ENCODE measurements at regions not wholly inside any gene's neighbourhood (a gene's known extent, or its start where the extent isn't known, plus 50 kb on each side); places are given as distances from the start of the nearest gene placed in this dataset.

DNA sequence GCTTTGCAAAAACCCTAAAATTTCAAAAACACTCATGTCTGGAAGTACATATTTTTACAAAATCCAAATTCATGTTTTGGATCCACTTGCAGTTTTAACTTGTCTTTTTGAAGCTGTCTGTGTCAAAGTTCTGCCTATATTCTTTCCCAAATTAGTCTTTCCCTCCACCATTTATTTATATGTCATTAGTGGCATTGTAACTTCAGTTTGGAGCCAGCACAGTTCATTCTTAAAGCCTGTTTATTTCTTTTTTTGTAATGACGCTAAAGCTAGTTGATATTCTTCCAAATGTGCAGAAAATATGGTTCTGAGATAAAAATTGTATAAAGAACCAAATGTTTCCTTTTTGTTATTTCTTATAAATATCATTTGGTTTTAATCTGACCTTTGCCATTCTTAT lies 2039.3 kb downstream of the OLFM4 start:
- no peaks in the 10 kb centered on the region for H3K9me3 Mint-ChIP-seq (ENCODE audit: low read depth)
- TF ChIP-seq, protein P1, sequence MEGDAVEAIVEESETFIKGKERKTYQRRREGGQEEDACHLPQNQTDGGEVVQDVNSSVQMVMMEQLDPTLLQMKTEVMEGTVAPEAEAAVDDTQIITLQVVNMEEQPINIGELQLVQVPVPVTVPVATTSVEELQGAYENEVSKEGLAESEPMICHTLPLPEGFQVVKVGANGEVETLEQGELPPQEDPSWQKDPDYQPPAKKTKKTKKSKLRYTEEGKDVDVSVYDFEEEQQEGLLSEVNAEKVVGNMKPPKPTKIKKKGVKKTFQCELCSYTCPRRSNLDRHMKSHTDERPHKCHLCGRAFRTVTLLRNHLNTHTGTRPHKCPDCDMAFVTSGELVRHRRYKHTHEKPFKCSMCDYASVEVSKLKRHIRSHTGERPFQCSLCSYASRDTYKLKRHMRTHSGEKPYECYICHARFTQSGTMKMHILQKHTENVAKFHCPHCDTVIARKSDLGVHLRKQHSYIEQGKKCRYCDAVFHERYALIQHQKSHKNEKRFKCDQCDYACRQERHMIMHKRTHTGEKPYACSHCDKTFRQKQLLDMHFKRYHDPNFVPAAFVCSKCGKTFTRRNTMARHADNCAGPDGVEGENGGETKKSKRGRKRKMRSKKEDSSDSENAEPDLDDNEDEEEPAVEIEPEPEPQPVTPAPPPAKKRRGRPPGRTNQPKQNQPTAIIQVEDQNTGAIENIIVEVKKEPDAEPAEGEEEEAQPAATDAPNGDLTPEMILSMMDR (IDR thresholded peaks at IDR 0.05; ENCODE audit: unreplicated experiment) = no peak
- no peak overlapping the region for H3K27ac Mint-ChIP-seq
- no peaks in the 10 kb centered on the region for H3K36me3 Mint-ChIP-seq (ENCODE audit: insufficient read depth)
- H3K27me3 Mint-ChIP-seq = no peaks in the 10 kb centered on the region
- no peak overlapping the region for H3K4me3 Mint-ChIP-seq (ENCODE audit: low read depth)
- H3K4me1 Mint-ChIP-seq (ENCODE audit: low read depth) = no peaks in the 10 kb centered on the region
- DNase-seq (ENCODE audit: low spot score, unreplicated experiment) = no peak

DNA sequence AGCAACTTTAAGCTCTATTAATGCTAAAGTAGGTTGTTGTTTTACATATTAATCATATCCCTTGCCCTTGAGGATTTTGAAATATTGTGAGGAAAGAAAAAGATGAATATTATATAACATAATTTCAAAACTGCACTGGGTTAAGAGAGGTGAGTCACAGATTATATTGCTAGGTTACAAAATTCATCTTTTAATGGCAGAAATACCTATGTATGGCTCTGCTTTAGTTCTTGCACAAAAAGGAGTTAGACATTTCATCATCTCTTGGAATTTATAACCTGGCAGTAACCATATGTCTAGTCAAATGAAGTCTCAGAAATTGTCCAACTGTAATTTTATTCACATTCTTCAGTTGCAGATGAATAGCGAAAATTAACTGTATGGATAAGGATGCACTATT lies 2041.1 kb downstream of the OLFM4 start:
- Mint-ChIP-seq H3K4me3 (ENCODE audit: low read depth) (no peak overlapping the region), H3K27ac (no peak overlapping the region), H3K4me1 (ENCODE audit: low read depth) (no peaks in the 10 kb centered on the region), H3K27me3 (no peaks in the 10 kb centered on the region), H3K9me3 (ENCODE audit: low read depth) (no peaks in the 10 kb centered on the region), H3K36me3 (ENCODE audit: insufficient read depth) (no peaks in the 10 kb centered on the region)
- TF ChIP-seq, protein P1 (IDR thresholded peaks at IDR 0.05; ENCODE audit: unreplicated experiment) = no peak
- no peak for DNase-seq (ENCODE audit: low spot score, unreplicated experiment)

DNA sequence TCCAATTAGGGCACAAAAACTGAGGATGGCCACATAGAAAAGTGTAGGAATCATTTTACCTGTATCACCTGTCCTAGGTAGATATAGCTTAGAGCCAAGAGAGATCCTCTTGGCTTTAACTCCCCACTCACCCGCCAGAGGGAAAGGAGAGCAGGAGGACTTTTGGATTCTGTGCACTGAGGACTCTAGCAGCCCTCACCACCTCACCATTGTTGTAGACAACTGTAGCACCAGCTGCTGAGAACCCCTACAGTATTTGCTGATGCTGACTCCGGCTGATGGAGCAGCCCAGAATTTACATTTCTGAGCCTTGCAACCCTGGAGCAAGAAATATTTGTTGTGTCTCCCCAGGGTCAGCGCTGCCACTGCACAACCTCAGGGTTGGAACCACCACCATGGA lies 2044.4 kb downstream of the OLFM4 start:
- H3K27me3 Mint-ChIP-seq = no peaks in the 10 kb centered on the region

DNA sequence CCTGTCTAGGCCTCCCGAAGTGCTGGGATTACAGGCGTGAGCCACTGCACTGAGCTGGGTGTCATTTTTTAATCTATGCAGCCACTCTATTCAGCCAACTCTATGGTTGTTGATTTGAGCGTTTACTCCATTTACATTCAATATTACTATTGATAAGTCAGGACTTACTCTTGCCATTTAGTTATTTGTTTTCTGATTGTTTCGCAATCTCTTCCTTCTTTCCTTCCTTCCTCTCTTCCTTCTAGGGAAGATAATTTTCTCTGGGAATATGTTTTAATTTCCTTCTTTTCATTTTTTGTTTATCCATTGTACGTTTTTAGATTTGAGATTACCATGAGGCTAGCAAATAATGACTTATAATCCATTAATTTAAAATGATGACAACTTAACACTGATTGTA lies 2056.0 kb downstream of the OLFM4 start:
- TF ChIP-seq, protein P1 (IDR thresholded peaks at IDR 0.05; ENCODE audit: unreplicated experiment) = no peak
- no peak for DNase-seq (ENCODE audit: low spot score, unreplicated experiment)
- peaks cover 3% of the 10 kb centered on the region for H3K4me1 Mint-ChIP-seq (ENCODE audit: low read depth)
- peaks cover 3% of the 10 kb centered on the region for H3K9me3 Mint-ChIP-seq (ENCODE audit: low read depth)
- no peak overlapping the region for H3K27ac Mint-ChIP-seq
- H3K27me3 Mint-ChIP-seq = no peaks in the 10 kb centered on the region
- H3K36me3 Mint-ChIP-seq (ENCODE audit: insufficient read depth) = no peaks in the 10 kb centered on the region
- no peak overlapping the region for H3K4me3 Mint-ChIP-seq (ENCODE audit: low read depth)

More for the DNA sequence above, 2044.4 kb downstream of the OLFM4 start:
- Mint-ChIP-seq H3K4me1 (ENCODE audit: low read depth) (no peaks in the 10 kb centered on the region), H3K4me3 (ENCODE audit: low read depth) (no peak overlapping the region), H3K27ac (no peak overlapping the region), H3K36me3 (ENCODE audit: insufficient read depth) (no peaks in the 10 kb centered on the region), H3K9me3 (ENCODE audit: low read depth) (no peaks in the 10 kb centered on the region)
- TF ChIP-seq, protein P1 (IDR thresholded peaks at IDR 0.05; ENCODE audit: unreplicated experiment) = no peak
- no peak for DNase-seq (ENCODE audit: low spot score, unreplicated experiment)

DNA sequence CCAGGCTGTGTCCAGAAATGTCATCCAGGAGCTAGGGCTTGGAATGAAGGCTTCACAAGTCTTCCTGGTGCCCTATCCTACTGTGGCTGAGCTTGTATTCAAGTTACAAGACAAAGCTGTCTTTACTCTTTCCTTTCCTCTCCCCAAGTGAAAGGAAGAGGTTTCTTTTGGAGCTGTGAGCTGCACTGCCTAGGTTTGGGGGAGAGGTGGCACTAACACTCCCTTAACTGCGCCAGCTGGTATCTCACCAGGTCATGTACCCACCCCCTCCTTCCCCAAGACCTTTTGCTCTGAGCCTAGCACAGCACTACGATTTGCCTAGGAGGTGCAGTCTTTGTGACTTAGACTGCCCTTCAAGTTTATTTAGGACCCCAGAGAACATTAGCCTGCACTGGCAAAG lies 2053.6 kb upstream of the PRR20A start:
- no peaks in the 10 kb centered on the region for H3K36me3 Mint-ChIP-seq (ENCODE audit: insufficient read depth)
- DNase-seq (ENCODE audit: low spot score, unreplicated experiment) = no peak
- TF ChIP-seq, protein P1 (IDR thresholded peaks at IDR 0.05; ENCODE audit: unreplicated experiment) = no peak
- no peak overlapping the region for H3K27ac Mint-ChIP-seq
- H3K4me1 Mint-ChIP-seq (ENCODE audit: low read depth) = peaks cover 3% of the 10 kb centered on the region
- H3K27me3 Mint-ChIP-seq = no peaks in the 10 kb centered on the region
- H3K4me3 Mint-ChIP-seq (ENCODE audit: low read depth) = no peak overlapping the region
- peaks cover 3% of the 10 kb centered on the region for H3K9me3 Mint-ChIP-seq (ENCODE audit: low read depth)
